ENCODE measurements at regions not wholly inside any gene's neighbourhood (a gene's known extent, or its start where the extent isn't known, plus 50 kb on each side); places are given as distances from the start of the nearest gene placed in this dataset.

- ChIA-PET POLR2A (interaction anchor here (0.7 to 1.1 kb wide), 2 partner anchors 10 to 151 kb away, joined by 3 read pairs; no protein-coding TSS in a partner anchor), CTCF (no interaction called here)
- intact Hi-C loops (cut with micrococcal nuclease), result no loop called here
- Mint-ChIP-seq H3K27ac (ENCODE audit: low read depth, unreplicated experiment) (no peak overlapping the region), H3K36me3 (ENCODE audit: insufficient read depth, unreplicated experiment) (no peaks in the 10 kb centered on the region), H3K27me3 (ENCODE audit: insufficient read depth, unreplicated experiment) (peaks cover 11% of the 10 kb centered on the region), H3K4me1 (ENCODE audit: insufficient read depth, unreplicated experiment) (peaks cover 21% of the 10 kb centered on the region), H3K4me3 (ENCODE audit: unreplicated experiment) (no peak overlapping the region), H3K9me3 (ENCODE audit: unreplicated experiment) (no peaks in the 10 kb centered on the region)
- TF ChIP-seq, protein P1, sequence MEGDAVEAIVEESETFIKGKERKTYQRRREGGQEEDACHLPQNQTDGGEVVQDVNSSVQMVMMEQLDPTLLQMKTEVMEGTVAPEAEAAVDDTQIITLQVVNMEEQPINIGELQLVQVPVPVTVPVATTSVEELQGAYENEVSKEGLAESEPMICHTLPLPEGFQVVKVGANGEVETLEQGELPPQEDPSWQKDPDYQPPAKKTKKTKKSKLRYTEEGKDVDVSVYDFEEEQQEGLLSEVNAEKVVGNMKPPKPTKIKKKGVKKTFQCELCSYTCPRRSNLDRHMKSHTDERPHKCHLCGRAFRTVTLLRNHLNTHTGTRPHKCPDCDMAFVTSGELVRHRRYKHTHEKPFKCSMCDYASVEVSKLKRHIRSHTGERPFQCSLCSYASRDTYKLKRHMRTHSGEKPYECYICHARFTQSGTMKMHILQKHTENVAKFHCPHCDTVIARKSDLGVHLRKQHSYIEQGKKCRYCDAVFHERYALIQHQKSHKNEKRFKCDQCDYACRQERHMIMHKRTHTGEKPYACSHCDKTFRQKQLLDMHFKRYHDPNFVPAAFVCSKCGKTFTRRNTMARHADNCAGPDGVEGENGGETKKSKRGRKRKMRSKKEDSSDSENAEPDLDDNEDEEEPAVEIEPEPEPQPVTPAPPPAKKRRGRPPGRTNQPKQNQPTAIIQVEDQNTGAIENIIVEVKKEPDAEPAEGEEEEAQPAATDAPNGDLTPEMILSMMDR (IDR thresholded peaks at IDR 0.05; ENCODE audit: unreplicated experiment), result no peak
- BruUV-seq (replicated peaks), result no TSS peak
- no peak for DNase-seq (ENCODE audit: unreplicated experiment)
Observed at GRCh38 chr2:66366619-66367018, 68.3 kb upstream of the MEIS1 start.

DNA sequence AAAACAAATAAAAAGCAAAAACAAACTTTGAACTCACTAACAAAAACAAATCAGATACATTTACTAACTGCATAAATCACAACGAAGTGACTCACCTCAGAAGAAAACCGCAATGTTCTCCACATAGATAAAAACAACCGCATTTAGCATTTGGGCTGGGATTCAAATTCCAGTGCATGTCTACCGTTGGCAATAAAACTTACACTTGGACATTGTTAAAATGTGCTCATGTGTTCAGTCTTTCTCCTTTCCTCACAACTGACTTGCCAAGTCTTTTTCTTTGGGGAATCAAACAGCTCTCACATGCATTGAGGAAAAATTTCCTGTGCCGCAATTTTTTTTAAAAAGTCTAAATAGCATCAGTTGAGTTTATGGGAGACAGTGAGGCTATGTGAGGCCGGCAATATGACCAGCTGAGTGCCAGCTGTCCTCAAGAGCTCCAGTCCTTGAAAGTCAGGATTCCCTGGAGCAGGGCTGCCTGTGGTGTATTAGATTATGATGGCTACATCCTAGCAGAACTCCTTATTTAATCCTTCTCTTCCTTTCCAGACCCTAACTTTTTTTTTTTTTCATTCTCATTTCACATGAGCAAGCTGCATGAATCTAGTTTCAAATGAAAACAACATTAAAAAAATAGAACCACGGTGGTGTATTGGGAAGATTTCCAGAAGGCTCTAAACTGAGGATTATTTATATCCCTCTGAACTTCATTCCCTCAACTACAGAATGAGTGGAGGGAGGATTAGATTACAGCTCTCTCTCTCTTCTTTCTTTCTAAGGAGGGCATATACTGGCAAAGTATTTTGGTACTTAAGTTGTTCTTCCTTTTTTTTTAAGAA lies 70.2 kb upstream of the MEIS1 start:
- peak; percentile 86 for DNase-seq (ENCODE audit: unreplicated experiment)
- TF ChIP-seq, protein P1 (IDR thresholded peaks at IDR 0.05; ENCODE audit: unreplicated experiment), result no peak
- no peaks in the 10 kb centered on the region for H3K9me3 Mint-ChIP-seq (ENCODE audit: unreplicated experiment)
- peaks cover 15% of the 10 kb centered on the region for H3K4me1 Mint-ChIP-seq (ENCODE audit: insufficient read depth, unreplicated experiment)
- H3K27me3 Mint-ChIP-seq (ENCODE audit: insufficient read depth, unreplicated experiment), result peaks cover 11% of the 10 kb centered on the region
- ChIA-PET CTCF (interaction anchor here (0.6 to 1.4 kb wide), 4 partner anchors 14 to 918 kb away, joined by 3 to 7 read pairs (median 4); no protein-coding TSS in a partner anchor), POLR2A (interaction anchor here (0.5 to 1.7 kb wide), 5 partner anchors 17 to 306 kb away, joined by 3 to 5 read pairs (median 4); partner anchors contain the start of gene MEIS1)
- H3K4me3 Mint-ChIP-seq (ENCODE audit: unreplicated experiment), result peak overlapping the region; percentile 21
- peak overlapping the region; percentile 78 for H3K27ac Mint-ChIP-seq (ENCODE audit: low read depth, unreplicated experiment)
- BruUV-seq (replicated peaks), result no TSS peak
- no peaks in the 10 kb centered on the region for H3K36me3 Mint-ChIP-seq (ENCODE audit: insufficient read depth, unreplicated experiment)
- intact Hi-C loops (cut with micrococcal nuclease), result no loop called here

DNA sequence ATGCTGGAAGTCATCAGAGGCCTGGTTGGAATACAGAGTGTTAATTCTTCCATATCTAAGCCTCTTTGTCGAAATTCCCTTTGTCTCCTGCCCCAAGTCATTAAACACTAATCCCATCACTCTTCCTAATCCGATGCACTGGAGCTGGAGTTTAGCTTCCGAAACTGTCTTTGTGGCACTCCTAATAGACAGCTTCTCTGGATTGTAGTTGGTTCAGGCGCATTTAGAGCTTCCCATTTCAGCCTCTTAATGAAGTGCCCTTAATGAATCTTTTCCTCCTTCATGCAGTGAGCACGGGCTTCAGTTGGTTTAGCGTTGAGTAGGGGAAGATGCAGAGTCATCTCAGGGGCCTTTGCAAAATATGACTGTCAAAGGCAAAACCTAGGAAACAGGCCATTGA lies 72.2 kb upstream of the MEIS1 start:
- H3K27ac Mint-ChIP-seq (ENCODE audit: low read depth, unreplicated experiment), result no peak overlapping the region
- POLR2A ChIA-PET, result interaction anchor here (1.0 kb wide), 2 partner anchors 174 to 425 kb away, joined by 3 to 4 read pairs; no protein-coding TSS in a partner anchor
- BruUV-seq (replicated peaks), result no TSS peak
- DNase-seq (ENCODE audit: unreplicated experiment), result no peak
- CTCF ChIA-PET, result no interaction called here
- H3K4me1 Mint-ChIP-seq (ENCODE audit: insufficient read depth, unreplicated experiment), result peaks cover 15% of the 10 kb centered on the region
- no peaks in the 10 kb centered on the region for H3K9me3 Mint-ChIP-seq (ENCODE audit: unreplicated experiment)
- intact Hi-C loops (cut with micrococcal nuclease), result no loop called here
- H3K36me3 Mint-ChIP-seq (ENCODE audit: insufficient read depth, unreplicated experiment), result no peaks in the 10 kb centered on the region
- H3K27me3 Mint-ChIP-seq (ENCODE audit: insufficient read depth, unreplicated experiment), result peaks cover 22% of the 10 kb centered on the region
- no peak overlapping the region for H3K4me3 Mint-ChIP-seq (ENCODE audit: unreplicated experiment)
- TF ChIP-seq, protein P1 (IDR thresholded peaks at IDR 0.05; ENCODE audit: unreplicated experiment), result no peak

DNA sequence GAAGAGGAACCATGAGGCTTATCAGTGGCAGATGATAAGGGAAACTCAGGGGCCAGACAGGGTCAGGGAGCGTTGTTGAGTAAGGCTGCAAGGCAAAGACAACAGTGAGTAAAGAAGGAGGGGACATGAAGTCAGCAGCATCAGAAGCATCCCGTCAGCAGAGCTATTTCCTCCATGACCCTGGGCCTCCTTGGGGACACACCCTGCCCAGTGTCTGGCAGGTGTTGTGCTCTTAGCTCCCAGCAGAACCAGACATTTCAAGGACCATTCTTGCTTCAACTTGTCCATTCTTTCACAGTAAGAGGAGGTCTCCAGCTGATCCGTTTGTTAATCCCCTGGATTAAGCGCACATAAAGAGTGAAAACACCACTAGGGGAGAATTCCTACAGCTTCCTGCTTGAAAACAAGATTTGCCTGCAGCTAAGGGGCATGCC lies 88.7 kb upstream of the MEIS1 start:
- TF ChIP-seq, protein P1 (IDR thresholded peaks at IDR 0.05; ENCODE audit: unreplicated experiment), result no peak
- Mint-ChIP-seq H3K9me3 (ENCODE audit: unreplicated experiment) (peaks cover 2% of the 10 kb centered on the region), H3K36me3 (ENCODE audit: insufficient read depth, unreplicated experiment) (no peaks in the 10 kb centered on the region), H3K27ac (ENCODE audit: low read depth, unreplicated experiment) (no peak overlapping the region), H3K4me3 (ENCODE audit: unreplicated experiment) (no peak overlapping the region), H3K27me3 (ENCODE audit: insufficient read depth, unreplicated experiment) (no peaks in the 10 kb centered on the region), H3K4me1 (ENCODE audit: insufficient read depth, unreplicated experiment) (no peaks in the 10 kb centered on the region)
- intact Hi-C loops (cut with micrococcal nuclease), result loop anchor here (10.0 kb wide), 1 partner anchor 81 kb away; no protein-coding TSS in a partner anchor
- BruUV-seq (replicated peaks), result no TSS peak
- ChIA-PET CTCF (no interaction called here), POLR2A (interaction anchor here (0.6 kb wide), 1 partner anchor 62 kb away, joined by 4 read pairs; no protein-coding TSS in a partner anchor)
- no peak for DNase-seq (ENCODE audit: unreplicated experiment)

Measured in MCF 10A (cell line).